ENCODE measurements at regions not wholly inside any gene's neighbourhood (a gene's known extent, or its start where the extent isn't known, plus 50 kb on each side); places are given as distances from the start of the nearest gene placed in this dataset.
A peak's percentile ranks its signal among the peaks of the same experiment; 100 is the strongest.

DNA sequence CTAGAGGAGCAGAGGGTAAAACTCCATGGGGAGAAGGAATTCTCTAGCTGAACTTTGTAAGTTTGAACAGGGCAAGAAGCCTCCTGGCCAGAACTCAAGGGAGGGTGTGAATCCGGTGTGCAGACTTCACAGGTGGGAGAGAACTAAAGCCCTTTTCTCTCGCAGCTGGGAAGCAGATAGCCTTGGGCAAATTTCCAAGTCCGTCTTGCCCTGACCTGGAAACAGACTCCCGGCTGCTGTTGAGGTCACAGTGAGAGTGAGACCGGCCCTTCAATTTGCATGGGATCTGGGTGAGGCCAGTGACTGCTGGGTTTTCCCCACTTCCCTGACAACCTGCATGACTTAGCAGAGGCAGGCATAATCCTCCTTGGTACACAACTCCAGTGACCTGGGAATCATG lies 94.5 kb upstream of the ZNF827 start:
- H3K9ac ChIP-seq (ENCODE audit: control insufficient read depth, extremely low read depth, insufficient read depth, low read length) = no peak overlapping the region
- FAIRE-seq = no peak
- peak overlapping the region; percentile 22 for H2AFZ ChIP-seq (ENCODE audit: control insufficient read depth, low read length)
- dilution Hi-C loops (cut with MboI; ENCODE audit: extremely low pct_ligation_motif_present, low sequenced_read_pairs) = no loop called here
- H4K20me1 ChIP-seq (ENCODE audit: control insufficient read depth, extremely low read depth, insufficient read depth, low read length) = no peaks in the 10 kb centered on the region
- no peak overlapping the region for H3K4me3 ChIP-seq (ENCODE audit: control insufficient read depth in 2 of 3, extremely low read depth in 1 of 3, insufficient read depth in 2 of 3, low read depth in 1 of 3, low read length in 3 of 3)
- H3K9me1 ChIP-seq (ENCODE audit: control insufficient read depth, extremely low read depth, insufficient read depth, low read length) = no peaks in the 10 kb centered on the region
- H3K36me3 ChIP-seq (ENCODE audit: control insufficient read depth in 2 of 2, extremely low read depth in 1 of 2, insufficient read depth in 2 of 2, low read length in 2 of 2) = no peaks in the 10 kb centered on the region
- H3K79me2 ChIP-seq (ENCODE audit: control insufficient read depth, insufficient read depth, low read length) = no peaks in the 10 kb centered on the region
- TF ChIP-seq, protein P1, sequence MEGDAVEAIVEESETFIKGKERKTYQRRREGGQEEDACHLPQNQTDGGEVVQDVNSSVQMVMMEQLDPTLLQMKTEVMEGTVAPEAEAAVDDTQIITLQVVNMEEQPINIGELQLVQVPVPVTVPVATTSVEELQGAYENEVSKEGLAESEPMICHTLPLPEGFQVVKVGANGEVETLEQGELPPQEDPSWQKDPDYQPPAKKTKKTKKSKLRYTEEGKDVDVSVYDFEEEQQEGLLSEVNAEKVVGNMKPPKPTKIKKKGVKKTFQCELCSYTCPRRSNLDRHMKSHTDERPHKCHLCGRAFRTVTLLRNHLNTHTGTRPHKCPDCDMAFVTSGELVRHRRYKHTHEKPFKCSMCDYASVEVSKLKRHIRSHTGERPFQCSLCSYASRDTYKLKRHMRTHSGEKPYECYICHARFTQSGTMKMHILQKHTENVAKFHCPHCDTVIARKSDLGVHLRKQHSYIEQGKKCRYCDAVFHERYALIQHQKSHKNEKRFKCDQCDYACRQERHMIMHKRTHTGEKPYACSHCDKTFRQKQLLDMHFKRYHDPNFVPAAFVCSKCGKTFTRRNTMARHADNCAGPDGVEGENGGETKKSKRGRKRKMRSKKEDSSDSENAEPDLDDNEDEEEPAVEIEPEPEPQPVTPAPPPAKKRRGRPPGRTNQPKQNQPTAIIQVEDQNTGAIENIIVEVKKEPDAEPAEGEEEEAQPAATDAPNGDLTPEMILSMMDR (optimal IDR thresholded peaks at IDR 0.05 in 1 of 3, IDR thresholded peaks at IDR 0.05 in 1 of 3, conservative IDR thresholded peaks at IDR 0.05 in 1 of 3; ENCODE audit: extremely low read depth in 1 of 3, insufficient read depth in 2 of 3, low read length in 3 of 3) = no peak
- TF ChIP-seq EZH2 (IDR thresholded peaks at IDR 0.05; ENCODE audit: low read length) = no peak
- DNase-seq (ENCODE audit: low read depth, low spot score) = no peak
- no peaks in the 10 kb centered on the region for H3K9me3 ChIP-seq (ENCODE audit: control insufficient read depth, low read depth, low read length)
- H3K4me1 ChIP-seq (ENCODE audit: control insufficient read depth, extremely low read depth, insufficient read depth, low read length) = peaks cover 3% of the 10 kb centered on the region
- peaks cover 3% of the 10 kb centered on the region for H3K27me3 ChIP-seq (ENCODE audit: control insufficient read depth, extremely low read depth, insufficient read depth, low read length)
- H3K27ac ChIP-seq (ENCODE audit: control insufficient read depth, insufficient read depth, low read length) = no peak overlapping the region
- no peak overlapping the region for H3K4me2 ChIP-seq (ENCODE audit: control insufficient read depth, extremely low read depth, insufficient read depth, low read depth, low read length)

DNA sequence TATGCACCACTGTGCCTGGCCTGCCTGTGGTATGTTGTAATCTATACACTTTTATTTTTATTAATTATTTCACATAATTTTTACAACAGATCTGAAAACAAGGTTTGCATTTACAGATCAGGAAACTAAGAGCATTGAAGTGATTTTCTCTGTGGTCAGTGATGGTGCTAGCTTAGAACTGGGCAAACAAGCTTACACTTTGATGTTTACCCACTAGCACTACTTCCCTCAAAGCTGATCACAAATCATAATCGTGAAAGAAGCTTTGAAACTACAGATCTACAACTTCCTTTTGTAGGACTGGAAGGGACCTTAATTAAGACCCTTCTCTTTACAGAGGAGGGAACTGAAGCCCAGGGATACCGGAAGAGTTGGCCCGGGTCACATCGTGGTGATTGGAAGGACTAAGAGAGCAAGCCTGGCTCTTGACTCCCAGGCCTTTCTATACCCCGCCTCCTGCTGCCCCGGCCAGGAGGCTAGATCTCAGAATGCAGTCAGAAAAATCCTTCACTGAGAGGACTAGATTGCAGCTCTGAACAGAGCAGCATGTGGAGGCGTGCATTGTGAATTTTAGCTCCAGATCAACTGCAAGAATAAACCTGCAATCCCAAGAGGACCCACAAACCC lies 93.7 kb upstream of the ZNF827 start:
- no peaks in the 10 kb centered on the region for H3K36me3 ChIP-seq (ENCODE audit: control insufficient read depth in 2 of 2, extremely low read depth in 1 of 2, insufficient read depth in 2 of 2, low read length in 2 of 2)
- TF ChIP-seq EZH2 (IDR thresholded peaks at IDR 0.05; ENCODE audit: low read length) = no peak
- TF ChIP-seq, protein P1 (optimal IDR thresholded peaks at IDR 0.05 in 1 of 3, IDR thresholded peaks at IDR 0.05 in 1 of 3, conservative IDR thresholded peaks at IDR 0.05 in 1 of 3; ENCODE audit: extremely low read depth in 1 of 3, insufficient read depth in 2 of 3, low read length in 3 of 3) = no peak
- DNase-seq (ENCODE audit: low read depth, low spot score) (no peak), FAIRE-seq (peak; percentile 44)
- peak overlapping the region; percentile 75 for H2AFZ ChIP-seq (ENCODE audit: control insufficient read depth, low read length)
- H3K4me1 ChIP-seq (ENCODE audit: control insufficient read depth, extremely low read depth, insufficient read depth, low read length) = peaks cover 3% of the 10 kb centered on the region
- no peak overlapping the region for H3K4me3 ChIP-seq (ENCODE audit: control insufficient read depth in 2 of 3, extremely low read depth in 1 of 3, insufficient read depth in 2 of 3, low read depth in 1 of 3, low read length in 3 of 3)
- no peak overlapping the region for H3K4me2 ChIP-seq (ENCODE audit: control insufficient read depth, extremely low read depth, insufficient read depth, low read depth, low read length)
- no peaks in the 10 kb centered on the region for H4K20me1 ChIP-seq (ENCODE audit: control insufficient read depth, extremely low read depth, insufficient read depth, low read length)
- no peaks in the 10 kb centered on the region for H3K9me1 ChIP-seq (ENCODE audit: control insufficient read depth, extremely low read depth, insufficient read depth, low read length)
- no peak overlapping the region for H3K9ac ChIP-seq (ENCODE audit: control insufficient read depth, extremely low read depth, insufficient read depth, low read length)
- H3K79me2 ChIP-seq (ENCODE audit: control insufficient read depth, insufficient read depth, low read length) = no peaks in the 10 kb centered on the region
- dilution Hi-C loops (cut with MboI; ENCODE audit: extremely low pct_ligation_motif_present, low sequenced_read_pairs) = no loop called here
- H3K27me3 ChIP-seq (ENCODE audit: control insufficient read depth, extremely low read depth, insufficient read depth, low read length) = peaks cover 3% of the 10 kb centered on the region
- H3K27ac ChIP-seq (ENCODE audit: control insufficient read depth, insufficient read depth, low read length) = no peak overlapping the region
- H3K9me3 ChIP-seq (ENCODE audit: control insufficient read depth, low read depth, low read length) = no peaks in the 10 kb centered on the region

Measured in keratinocyte (primary cell).